ENCODE measurements at regions not wholly inside any gene's neighbourhood (a gene's known extent, or its start where the extent isn't known, plus 50 kb on each side); places are given as distances from the start of the nearest gene placed in this dataset.

GRCh38 chr5:68460147-68460798, 244.7 kb downstream of the PIK3R1 start:
- Histone ChIP-seq H3K4me1 (peaks cover 0 to 31% (median 6%) of the 10 kb centered on the region in 3 donors), H3K27ac (no peak overlapping the region), H3K27me3 (no peaks in the 10 kb centered on the region), H3K4me3 (no peak overlapping the region), H3K9me3 (no peaks in the 10 kb centered on the region), H3K36me3 (no peaks in the 10 kb centered on the region)
- 38 to 55% methylated on average over 2 to 3 of the region's 3 CpGs for WGBS, 2 donors (ENCODE audit: low coverage in 1 of 2)
- TF ChIP-seq CTCF (IDR thresholded peaks at IDR 0.05) (peak; percentile 55 to 65 (median 58)), POLR2A (IDR thresholded peaks at IDR 0.05) (no peak), EP300 (IDR thresholded peaks at IDR 0.05) (no peak), POLR2AphosphoS5 (IDR thresholded peaks at IDR 0.05) (no peak)
- ATAC-seq, result no peak

GRCh38 chr5:68463606-68464005, 248.1 kb downstream of the PIK3R1 start:
- ATAC-seq, result no peak
- Histone ChIP-seq H3K9me3 (no peaks in the 10 kb centered on the region), H3K4me1 (peaks cover 0 to 18% (median 6%) of the 10 kb centered on the region in 3 donors), H3K36me3 (no peaks in the 10 kb centered on the region), H3K27ac (no peak overlapping the region), H3K27me3 (no peaks in the 10 kb centered on the region), H3K4me3 (no peak overlapping the region)
- 85 to 97% methylated on average over 3 of the region's 3 CpGs for WGBS, 2 donors (ENCODE audit: low coverage in 1 of 2)
- TF ChIP-seq CTCF (IDR thresholded peaks at IDR 0.05) (no peak), POLR2AphosphoS5 (IDR thresholded peaks at IDR 0.05) (no peak), EP300 (IDR thresholded peaks at IDR 0.05) (no peak), POLR2A (IDR thresholded peaks at IDR 0.05) (no peak)

- no peaks in the 10 kb centered on the region for H3K27me3 ChIP-seq
- H3K9me3 ChIP-seq, result no peaks in the 10 kb centered on the region
- peaks cover 0 to 10% (median 4%) of the 10 kb centered on the region in 3 donors for H3K4me1 ChIP-seq
- no peaks in the 10 kb centered on the region for H3K36me3 ChIP-seq
- no peak overlapping the region for H3K27ac ChIP-seq
- TF ChIP-seq POLR2A (IDR thresholded peaks at IDR 0.05) (no peak), POLR2AphosphoS5 (IDR thresholded peaks at IDR 0.05) (no peak), CTCF (IDR thresholded peaks at IDR 0.05) (no peak), EP300 (IDR thresholded peaks at IDR 0.05) (no peak)
- 82 to 100% methylated on average over 2 to 4 of the region's 4 CpGs for WGBS, 2 donors (ENCODE audit: low coverage in 1 of 2)
- no peak for ATAC-seq
- no peak overlapping the region for H3K4me3 ChIP-seq
Measured at GRCh38 chr5:68464424-68464823, 248.9 kb downstream of the PIK3R1 start.

- Histone ChIP-seq H3K27me3 (no peaks in the 10 kb centered on the region), H3K9me3 (no peaks in the 10 kb centered on the region), H3K36me3 (no peaks in the 10 kb centered on the region), H3K4me1 (peaks cover 0 to 3% (median 0%) of the 10 kb centered on the region in 3 donors), H3K27ac (no peak overlapping the region), H3K4me3 (no peak overlapping the region)
- WGBS, 2 donors (ENCODE audit: low coverage in 1 of 2), result 92 to 94% methylated on average over 2 to 3 of the region's 3 CpGs
- no peak for TF ChIP-seq CTCF (IDR thresholded peaks at IDR 0.05)
- no peak for TF ChIP-seq POLR2AphosphoS5 (IDR thresholded peaks at IDR 0.05)
- no peak for TF ChIP-seq EP300 (IDR thresholded peaks at IDR 0.05)
- TF ChIP-seq POLR2A (IDR thresholded peaks at IDR 0.05), result no peak
- no peak for ATAC-seq
Measured at GRCh38 chr5:68465133-68465532, 249.6 kb downstream of the PIK3R1 start.

GRCh38 chr5:68465934-68466551, 250.5 kb downstream of the PIK3R1 start:
- no peaks in the 10 kb centered on the region for H3K27me3 ChIP-seq
- no peaks in the 10 kb centered on the region for H3K9me3 ChIP-seq
- TF ChIP-seq POLR2A (IDR thresholded peaks at IDR 0.05) (no peak), EP300 (IDR thresholded peaks at IDR 0.05) (no peak), CTCF (IDR thresholded peaks at IDR 0.05) (no peak), POLR2AphosphoS5 (IDR thresholded peaks at IDR 0.05) (no peak)
- 77 to 80% methylated on average over 6 of the region's 6 CpGs for whole genome bisulfite sequencing, 2 donors (ENCODE audit: low coverage in 1 of 2)
- no peak overlapping the region for H3K4me3 ChIP-seq
- no peaks in the 10 kb centered on the region for H3K4me1 ChIP-seq
- no peaks in the 10 kb centered on the region for H3K36me3 ChIP-seq
- no peak for ATAC-seq
- no peak overlapping the region for H3K27ac ChIP-seq

Measured in gastroesophageal sphincter (tissue), 4 donors.